K562 (cell line): ENCODE measurements at regions not wholly inside any gene's neighbourhood (a gene's known extent, or its start where the extent isn't known, plus 50 kb on each side); places are given as distances from the start of the nearest gene placed in this dataset.

Source experiments
- CBX2 ChIP-seq: fragments of 200-600 bp; sonication (generic); IDR thresholded peaks from one replicate; pipeline ENCODE4 v1.6.1; 2012; ENCODE audit warnings: mild to moderate bottlenecking, low read length, inconsistent platforms; ENCODE audit not compliant: insufficient read depth, poor library complexity, severe bottlenecking
- CREM ChIP-seq: IDR thresholded peaks from 2 replicates; pipeline ENCODE4 v1.6.1; 2014; ENCODE audit warnings: antibody characterized with exemption, low read depth
- HDAC6 ChIP-seq: IDR thresholded peaks from 2 replicates; pipeline ENCODE4 v1.6.1; 2012; ENCODE audit warnings: low read depth, mild to moderate bottlenecking, control low read depth, inconsistent platforms, low read length, moderate library complexity
- NR4A1 ChIP-seq, 2 experiments: fragments of 250-450 bp in 1 of 2; fragments of 450-650 bp in 1 of 2; sonication (Bioruptor Pico) in 1 of 2; IDR thresholded peaks; 2 replicates each; pipeline versions ENCODE4 v1.4.0 to v1.6.1; 2016 to 2020; ENCODE audit warnings: mild to moderate bottlenecking in 2 of 2, missing compliant biosample characterization in 1 of 2, missing genetic modification characterization in 1 of 2, moderate library complexity in 1 of 2
- POLR2A ChIP-seq: fragments of 450-650 bp; conservative IDR thresholded peaks from 2 replicates; pipeline ENCODE4 v1.6.1; 2016
- SIN3A ChIP-seq, 2 experiments: fragments of 150-350 bp in 1 of 2; IDR thresholded peaks; 2 replicates each; pipeline ENCODE4 v1.6.1; 2011 to 2016; ENCODE audit warnings: borderline replicate concordance in 2 of 2, low read depth in 2 of 2, low read length in 2 of 2, mild to moderate bottlenecking in 2 of 2, moderate library complexity in 2 of 2; ENCODE audit not compliant: control insufficient read depth in 1 of 2
- SMAD3 ChIP-seq: fragments of 450-650 bp; formaldehyde crosslinking; conservative IDR thresholded peaks from 2 replicates; pipeline ENCODE4 v1.4.0; 2020; ENCODE audit warnings: mild to moderate bottlenecking
- ZEB2 ChIP-seq: fragments of 450-650 bp; IDR thresholded peaks from 2 replicates; pipeline ENCODE4 v1.6.1; 2016
- ZNF668 ChIP-seq: fragments of 250-450 bp; sonication (Bioruptor Pico); IDR thresholded peaks from 2 replicates; pipeline ENCODE4 v1.8.0; 2022; ENCODE audit warnings: mild to moderate bottlenecking, inconsistent platforms
- ZNF77 ChIP-seq: fragments of 250-450 bp; sonication (Bioruptor Pico); IDR thresholded peaks from 2 replicates; pipeline ENCODE4 v1.5.0; 2020
- TF ChIP-seq, protein P1 (sequence below), 3 experiments: fragments of 200-800 bp in 1 of 3; fragments of 250-450 bp in 1 of 3; fragments of 450-650 bp in 1 of 3; sonication (Bioruptor Pico) in 1 of 3; sonication (Bioruptor generic) in 1 of 3; formaldehyde crosslinking in 1 of 3; IDR thresholded peaks; 2 replicates each; pipeline versions ENCODE4 v1.6.1 to v1.8.0; 2016 to 2022; ENCODE audit warnings: mild to moderate bottlenecking in 2 of 3, missing genetic modification characterization in 2 of 3, missing compliant biosample characterization in 1 of 3, moderate library complexity in 1 of 3
- TF ChIP-seq, protein P2 (sequence below), 2 experiments: fragments of 150-350 bp in 1 of 2; IDR thresholded peaks; 2 replicates each; pipeline ENCODE4 v1.6.1; 2012 to 2016; ENCODE audit warnings: low read depth in 2 of 2, low read length in 2 of 2, mild to moderate bottlenecking in 1 of 2, moderate library complexity in 1 of 2
- TF ChIP-seq, protein P3 (sequence below): sonication (generic); formaldehyde crosslinking; IDR thresholded peaks from 2 replicates; pipeline ENCODE4 v1.8.0; 2023; ENCODE audit warnings: missing genetic modification reagents, mild to moderate bottlenecking, borderline replicate concordance
- TF ChIP-seq, protein P4 (sequence below): sonication (generic); formaldehyde crosslinking; IDR thresholded peaks from 2 replicates; pipeline ENCODE4 v1.8.0; 2022; ENCODE audit warnings: missing genetic modification reagents, mild to moderate bottlenecking, borderline replicate concordance

DNA sequence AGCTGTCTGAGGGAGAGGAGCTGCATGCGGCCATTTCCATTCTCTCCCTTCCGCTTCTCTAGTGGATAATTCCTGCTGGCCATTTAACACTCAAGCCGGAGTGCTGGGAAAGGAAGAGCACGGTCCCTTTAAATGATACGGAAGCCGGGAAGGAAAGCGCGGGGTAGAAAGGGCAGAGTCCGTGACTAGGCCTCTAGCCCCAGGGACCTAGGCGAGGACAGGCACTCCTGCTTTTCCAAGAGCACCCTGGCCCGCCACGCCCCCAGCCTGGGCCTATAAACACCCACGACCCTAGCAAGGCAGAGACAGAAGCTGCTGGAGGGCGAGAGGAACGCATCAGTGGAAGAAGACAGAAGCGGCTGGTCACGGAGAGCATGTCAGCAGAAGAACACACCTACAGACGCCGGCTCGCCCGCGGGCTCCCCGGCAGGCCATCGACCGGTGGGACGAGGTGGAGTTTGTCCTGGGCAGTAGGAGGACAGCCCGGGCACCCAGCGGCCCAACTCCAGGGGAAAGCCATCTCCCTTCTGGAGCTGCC is 1206.6 kb upstream of the TMEM132C start (continued):
- TF ChIP-seq, protein P1, sequence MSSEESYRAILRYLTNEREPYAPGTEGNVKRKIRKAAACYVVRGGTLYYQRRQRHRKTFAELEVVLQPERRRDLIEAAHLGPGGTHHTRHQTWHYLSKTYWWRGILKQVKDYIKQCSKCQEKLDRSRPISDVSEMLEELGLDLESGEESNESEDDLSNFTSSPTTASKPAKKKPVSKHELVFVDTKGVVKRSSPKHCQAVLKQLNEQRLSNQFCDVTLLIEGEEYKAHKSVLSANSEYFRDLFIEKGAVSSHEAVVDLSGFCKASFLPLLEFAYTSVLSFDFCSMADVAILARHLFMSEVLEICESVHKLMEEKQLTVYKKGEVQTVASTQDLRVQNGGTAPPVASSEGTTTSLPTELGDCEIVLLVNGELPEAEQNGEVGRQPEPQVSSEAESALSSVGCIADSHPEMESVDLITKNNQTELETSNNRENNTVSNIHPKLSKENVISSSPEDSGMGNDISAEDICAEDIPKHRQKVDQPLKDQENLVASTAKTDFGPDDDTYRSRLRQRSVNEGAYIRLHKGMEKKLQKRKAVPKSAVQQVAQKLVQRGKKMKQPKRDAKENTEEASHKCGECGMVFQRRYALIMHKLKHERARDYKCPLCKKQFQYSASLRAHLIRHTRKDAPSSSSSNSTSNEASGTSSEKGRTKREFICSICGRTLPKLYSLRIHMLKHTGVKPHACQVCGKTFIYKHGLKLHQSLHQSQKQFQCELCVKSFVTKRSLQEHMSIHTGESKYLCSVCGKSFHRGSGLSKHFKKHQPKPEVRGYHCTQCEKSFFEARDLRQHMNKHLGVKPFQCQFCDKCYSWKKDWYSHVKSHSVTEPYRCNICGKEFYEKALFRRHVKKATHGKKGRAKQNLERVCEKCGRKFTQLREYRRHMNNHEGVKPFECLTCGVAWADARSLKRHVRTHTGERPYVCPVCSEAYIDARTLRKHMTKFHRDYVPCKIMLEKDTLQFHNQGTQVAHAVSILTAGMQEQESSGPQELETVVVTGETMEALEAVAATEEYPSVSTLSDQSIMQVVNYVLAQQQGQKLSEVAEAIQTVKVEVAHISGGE (CRISPR knock-in tag; IDR thresholded peaks at IDR 0.05): no peak
- TF ChIP-seq CBX2: no peak
- no peak for TF ChIP-seq ZNF77
- 0 out of 2 replicates have a peak, but pooled peaks have one; percentile 23 for TF ChIP-seq ZEB2
- TF ChIP-seq NR4A1 (CRISPR knock-in tag; IDR thresholded peaks at IDR 0.05): no peak
- no peak for TF ChIP-seq NR4A1 (tag; IDR thresholded peaks at IDR 0.05)
- no peak for TF ChIP-seq ZNF668 (CRISPR knock-in tag)
- peak in 1 of 2 experiments; percentile 38; a peak in 3 of 4 replicates for TF ChIP-seq SIN3A (IDR thresholded peaks at IDR 0.05; ENCODE audit: borderline replicate concordance in 2 of 2, control insufficient read depth in 1 of 2, low read depth in 2 of 2, low read length in 2 of 2)
- TF ChIP-seq, protein P2, sequence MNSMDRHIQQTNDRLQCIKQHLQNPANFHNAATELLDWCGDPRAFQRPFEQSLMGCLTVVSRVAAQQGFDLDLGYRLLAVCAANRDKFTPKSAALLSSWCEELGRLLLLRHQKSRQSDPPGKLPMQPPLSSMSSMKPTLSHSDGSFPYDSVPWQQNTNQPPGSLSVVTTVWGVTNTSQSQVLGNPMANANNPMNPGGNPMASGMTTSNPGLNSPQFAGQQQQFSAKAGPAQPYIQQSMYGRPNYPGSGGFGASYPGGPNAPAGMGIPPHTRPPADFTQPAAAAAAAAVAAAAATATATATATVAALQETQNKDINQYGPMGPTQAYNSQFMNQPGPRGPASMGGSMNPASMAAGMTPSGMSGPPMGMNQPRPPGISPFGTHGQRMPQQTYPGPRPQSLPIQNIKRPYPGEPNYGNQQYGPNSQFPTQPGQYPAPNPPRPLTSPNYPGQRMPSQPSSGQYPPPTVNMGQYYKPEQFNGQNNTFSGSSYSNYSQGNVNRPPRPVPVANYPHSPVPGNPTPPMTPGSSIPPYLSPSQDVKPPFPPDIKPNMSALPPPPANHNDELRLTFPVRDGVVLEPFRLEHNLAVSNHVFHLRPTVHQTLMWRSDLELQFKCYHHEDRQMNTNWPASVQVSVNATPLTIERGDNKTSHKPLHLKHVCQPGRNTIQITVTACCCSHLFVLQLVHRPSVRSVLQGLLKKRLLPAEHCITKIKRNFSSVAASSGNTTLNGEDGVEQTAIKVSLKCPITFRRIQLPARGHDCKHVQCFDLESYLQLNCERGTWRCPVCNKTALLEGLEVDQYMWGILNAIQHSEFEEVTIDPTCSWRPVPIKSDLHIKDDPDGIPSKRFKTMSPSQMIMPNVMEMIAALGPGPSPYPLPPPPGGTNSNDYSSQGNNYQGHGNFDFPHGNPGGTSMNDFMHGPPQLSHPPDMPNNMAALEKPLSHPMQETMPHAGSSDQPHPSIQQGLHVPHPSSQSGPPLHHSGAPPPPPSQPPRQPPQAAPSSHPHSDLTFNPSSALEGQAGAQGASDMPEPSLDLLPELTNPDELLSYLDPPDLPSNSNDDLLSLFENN (IDR thresholded peaks at IDR 0.05; ENCODE audit: low read depth in 2 of 2, low read length in 2 of 2): no peak; a peak in 1 of 4 replicates
- no peak for TF ChIP-seq HDAC6
- TF ChIP-seq, protein P3, sequence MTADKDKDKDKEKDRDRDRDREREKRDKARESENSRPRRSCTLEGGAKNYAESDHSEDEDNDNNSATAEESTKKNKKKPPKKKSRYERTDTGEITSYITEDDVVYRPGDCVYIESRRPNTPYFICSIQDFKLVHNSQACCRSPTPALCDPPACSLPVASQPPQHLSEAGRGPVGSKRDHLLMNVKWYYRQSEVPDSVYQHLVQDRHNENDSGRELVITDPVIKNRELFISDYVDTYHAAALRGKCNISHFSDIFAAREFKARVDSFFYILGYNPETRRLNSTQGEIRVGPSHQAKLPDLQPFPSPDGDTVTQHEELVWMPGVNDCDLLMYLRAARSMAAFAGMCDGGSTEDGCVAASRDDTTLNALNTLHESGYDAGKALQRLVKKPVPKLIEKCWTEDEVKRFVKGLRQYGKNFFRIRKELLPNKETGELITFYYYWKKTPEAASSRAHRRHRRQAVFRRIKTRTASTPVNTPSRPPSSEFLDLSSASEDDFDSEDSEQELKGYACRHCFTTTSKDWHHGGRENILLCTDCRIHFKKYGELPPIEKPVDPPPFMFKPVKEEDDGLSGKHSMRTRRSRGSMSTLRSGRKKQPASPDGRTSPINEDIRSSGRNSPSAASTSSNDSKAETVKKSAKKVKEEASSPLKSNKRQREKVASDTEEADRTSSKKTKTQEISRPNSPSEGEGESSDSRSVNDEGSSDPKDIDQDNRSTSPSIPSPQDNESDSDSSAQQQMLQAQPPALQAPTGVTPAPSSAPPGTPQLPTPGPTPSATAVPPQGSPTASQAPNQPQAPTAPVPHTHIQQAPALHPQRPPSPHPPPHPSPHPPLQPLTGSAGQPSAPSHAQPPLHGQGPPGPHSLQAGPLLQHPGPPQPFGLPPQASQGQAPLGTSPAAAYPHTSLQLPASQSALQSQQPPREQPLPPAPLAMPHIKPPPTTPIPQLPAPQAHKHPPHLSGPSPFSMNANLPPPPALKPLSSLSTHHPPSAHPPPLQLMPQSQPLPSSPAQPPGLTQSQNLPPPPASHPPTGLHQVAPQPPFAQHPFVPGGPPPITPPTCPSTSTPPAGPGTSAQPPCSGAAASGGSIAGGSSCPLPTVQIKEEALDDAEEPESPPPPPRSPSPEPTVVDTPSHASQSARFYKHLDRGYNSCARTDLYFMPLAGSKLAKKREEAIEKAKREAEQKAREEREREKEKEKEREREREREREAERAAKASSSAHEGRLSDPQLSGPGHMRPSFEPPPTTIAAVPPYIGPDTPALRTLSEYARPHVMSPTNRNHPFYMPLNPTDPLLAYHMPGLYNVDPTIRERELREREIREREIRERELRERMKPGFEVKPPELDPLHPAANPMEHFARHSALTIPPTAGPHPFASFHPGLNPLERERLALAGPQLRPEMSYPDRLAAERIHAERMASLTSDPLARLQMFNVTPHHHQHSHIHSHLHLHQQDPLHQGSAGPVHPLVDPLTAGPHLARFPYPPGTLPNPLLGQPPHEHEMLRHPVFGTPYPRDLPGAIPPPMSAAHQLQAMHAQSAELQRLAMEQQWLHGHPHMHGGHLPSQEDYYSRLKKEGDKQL (CRISPR knock-in tag): no peak
- TF ChIP-seq CREM: peak; percentile 45
- TF ChIP-seq POLR2A: peak; percentile 95
- TF ChIP-seq, protein P4, sequence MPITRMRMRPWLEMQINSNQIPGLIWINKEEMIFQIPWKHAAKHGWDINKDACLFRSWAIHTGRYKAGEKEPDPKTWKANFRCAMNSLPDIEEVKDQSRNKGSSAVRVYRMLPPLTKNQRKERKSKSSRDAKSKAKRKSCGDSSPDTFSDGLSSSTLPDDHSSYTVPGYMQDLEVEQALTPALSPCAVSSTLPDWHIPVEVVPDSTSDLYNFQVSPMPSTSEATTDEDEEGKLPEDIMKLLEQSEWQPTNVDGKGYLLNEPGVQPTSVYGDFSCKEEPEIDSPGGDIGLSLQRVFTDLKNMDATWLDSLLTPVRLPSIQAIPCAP: no peak
- no peak for TF ChIP-seq SMAD3
